ENCODE measurements at regions not wholly inside any gene's neighbourhood (a gene's known extent, or its start where the extent isn't known, plus 50 kb on each side); places are given as distances from the start of the nearest gene placed in this dataset.

DNA sequence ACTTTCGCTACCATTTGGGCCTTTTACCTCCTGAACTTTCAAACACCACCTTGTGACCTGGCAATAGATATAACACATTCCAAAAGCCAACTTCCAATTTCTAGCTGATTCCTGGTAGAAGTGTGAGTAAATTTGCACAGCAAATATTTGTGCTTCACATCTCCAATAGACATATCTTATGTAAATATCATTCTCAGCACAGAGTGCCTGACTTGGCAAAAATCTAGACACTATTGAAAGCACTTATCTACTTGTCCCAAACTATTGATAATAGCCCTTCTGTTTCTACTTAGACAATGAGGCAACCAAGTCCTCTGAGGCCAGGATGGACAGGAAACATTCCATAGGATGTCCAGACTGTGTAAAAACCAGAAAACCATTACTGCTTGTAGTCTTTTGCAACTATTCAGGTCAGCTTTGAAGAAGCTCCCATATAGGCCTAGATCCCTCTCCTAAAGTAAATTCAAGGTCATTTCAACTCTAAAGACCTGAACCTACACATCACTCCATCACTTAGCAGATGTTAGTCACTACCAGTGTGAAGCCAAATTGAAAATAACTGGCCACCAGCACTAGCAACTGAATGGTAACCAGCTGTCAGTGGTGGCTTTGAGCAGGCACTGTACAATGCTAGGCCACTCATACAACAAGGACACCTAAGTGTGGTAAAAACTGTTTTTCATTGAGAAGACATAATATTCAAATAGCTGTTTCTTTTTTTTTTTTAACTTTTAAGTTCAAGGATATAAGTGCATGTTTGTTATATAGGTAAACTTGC, 95.3 kb upstream of the RSPO3 start:
- TF ChIP-seq, protein P1, sequence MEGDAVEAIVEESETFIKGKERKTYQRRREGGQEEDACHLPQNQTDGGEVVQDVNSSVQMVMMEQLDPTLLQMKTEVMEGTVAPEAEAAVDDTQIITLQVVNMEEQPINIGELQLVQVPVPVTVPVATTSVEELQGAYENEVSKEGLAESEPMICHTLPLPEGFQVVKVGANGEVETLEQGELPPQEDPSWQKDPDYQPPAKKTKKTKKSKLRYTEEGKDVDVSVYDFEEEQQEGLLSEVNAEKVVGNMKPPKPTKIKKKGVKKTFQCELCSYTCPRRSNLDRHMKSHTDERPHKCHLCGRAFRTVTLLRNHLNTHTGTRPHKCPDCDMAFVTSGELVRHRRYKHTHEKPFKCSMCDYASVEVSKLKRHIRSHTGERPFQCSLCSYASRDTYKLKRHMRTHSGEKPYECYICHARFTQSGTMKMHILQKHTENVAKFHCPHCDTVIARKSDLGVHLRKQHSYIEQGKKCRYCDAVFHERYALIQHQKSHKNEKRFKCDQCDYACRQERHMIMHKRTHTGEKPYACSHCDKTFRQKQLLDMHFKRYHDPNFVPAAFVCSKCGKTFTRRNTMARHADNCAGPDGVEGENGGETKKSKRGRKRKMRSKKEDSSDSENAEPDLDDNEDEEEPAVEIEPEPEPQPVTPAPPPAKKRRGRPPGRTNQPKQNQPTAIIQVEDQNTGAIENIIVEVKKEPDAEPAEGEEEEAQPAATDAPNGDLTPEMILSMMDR (conservative IDR thresholded peaks at IDR 0.05; ENCODE audit: low read length) = no peak
- no peak for TF ChIP-seq EZH2phosphoT487 (IDR thresholded peaks at IDR 0.05; ENCODE audit: borderline replicate concordance, low read depth, low read length)
